Midbrain (tissue), 1 donor: ENCODE measurements at regions not wholly inside any gene's neighbourhood (a gene's known extent, or its start where the extent isn't known, plus 50 kb on each side); places are given as distances from the start of the nearest gene placed in this dataset.
"Not testable (repeated sequence)": the region's sequence is repeated elsewhere in the genome, so short reads cannot be mapped to it uniquely, and the experiment has no call there.

Source experiments
- DNase-seq: peaks from one replicate; lab custom pipeline; 2025; lab: John Stamatoyannopoulos, UW

- DNase-seq: not testable (repeated sequence)
These were observed 80.7 kb downstream of the SPTSSA start for GRCh38 chr14:34381304-34381703.

- DNase-seq: no peak
These were observed 81.6 kb downstream of the SPTSSA start for GRCh38 chr14:34380471-34380845.

GRCh38 chr14:34379816-34380470 lies 82.1 kb downstream of the SPTSSA start:
- DNase-seq: no peak

- no peak for DNase-seq
These were observed 85.3 kb downstream of the SPTSSA start for GRCh38 chr14:34376649-34377267.

- DNase-seq: no peak
These were observed 86.9 kb downstream of the SPTSSA start for GRCh38 chr14:34374998-34375740.

GRCh38 chr14:34373191-34373590 lies 88.8 kb downstream of the SPTSSA start:
- DNase-seq: no peak

- no peak for DNase-seq
These were observed 89.3 kb downstream of the SPTSSA start for GRCh38 chr14:34372786-34373185.

GRCh38 chr14:34369648-34370030 lies 92.4 kb downstream of the SPTSSA start:
- no peak for DNase-seq

GRCh38 chr14:34368971-34369647 lies 92.9 kb downstream of the SPTSSA start:
- no peak for DNase-seq

GRCh38 chr14:34368115-34368970 lies 93.7 kb downstream of the SPTSSA start:
- no peak for DNase-seq

GRCh38 chr14:34365309-34365915 lies 96.6 kb downstream of the SPTSSA start:
- DNase-seq: peak; percentile 30

GRCh38 chr14:34364201-34364600 lies 97.8 kb downstream of the SPTSSA start:
- no peak for DNase-seq

- no peak for DNase-seq
These were observed 98.3 kb downstream of the SPTSSA start for GRCh38 chr14:34363733-34364134.

GRCh38 chr14:34362641-34363251 lies 99.3 kb downstream of the SPTSSA start:
- DNase-seq: no peak

- DNase-seq: no peak
These were observed 100.5 kb downstream of the SPTSSA start for GRCh38 chr14:34361504-34362011.

GRCh38 chr14:34359420-34360117 lies 102.5 kb downstream of the SPTSSA start:
- no peak for DNase-seq

GRCh38 chr14:34356264-34356654 lies 105.8 kb downstream of the SPTSSA start:
- no peak for DNase-seq

GRCh38 chr14:34355584-34356263 lies 106.3 kb downstream of the SPTSSA start:
- no peak for DNase-seq

GRCh38 chr14:34354556-34354955 lies 107.5 kb downstream of the SPTSSA start:
- no peak for DNase-seq
